ENCODE measurements at regions not wholly inside any gene's neighbourhood (a gene's known extent, or its start where the extent isn't known, plus 50 kb on each side); places are given as distances from the start of the nearest gene placed in this dataset.

DNA sequence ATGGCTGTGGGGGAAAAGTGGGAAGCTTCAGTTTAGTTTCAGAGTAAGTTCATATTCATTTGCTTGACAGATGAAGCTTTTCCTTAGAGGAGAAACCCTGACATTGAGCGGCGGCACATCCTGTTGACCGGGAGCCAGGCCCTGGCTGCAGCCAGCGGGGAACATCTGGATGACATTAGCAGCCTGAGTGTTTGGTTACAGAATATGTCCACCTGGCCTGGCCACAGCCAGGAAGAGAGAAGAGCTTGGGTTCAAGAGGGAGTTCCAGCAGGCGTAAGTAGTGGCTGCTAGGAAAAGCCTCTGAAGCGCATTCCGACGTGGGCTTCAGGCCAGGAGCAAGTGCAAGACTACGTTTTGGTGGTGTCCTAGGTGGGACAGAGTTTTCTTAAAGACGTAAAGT is 144.9 kb upstream of the MYCN start:
- TF ChIP-seq, protein P1, sequence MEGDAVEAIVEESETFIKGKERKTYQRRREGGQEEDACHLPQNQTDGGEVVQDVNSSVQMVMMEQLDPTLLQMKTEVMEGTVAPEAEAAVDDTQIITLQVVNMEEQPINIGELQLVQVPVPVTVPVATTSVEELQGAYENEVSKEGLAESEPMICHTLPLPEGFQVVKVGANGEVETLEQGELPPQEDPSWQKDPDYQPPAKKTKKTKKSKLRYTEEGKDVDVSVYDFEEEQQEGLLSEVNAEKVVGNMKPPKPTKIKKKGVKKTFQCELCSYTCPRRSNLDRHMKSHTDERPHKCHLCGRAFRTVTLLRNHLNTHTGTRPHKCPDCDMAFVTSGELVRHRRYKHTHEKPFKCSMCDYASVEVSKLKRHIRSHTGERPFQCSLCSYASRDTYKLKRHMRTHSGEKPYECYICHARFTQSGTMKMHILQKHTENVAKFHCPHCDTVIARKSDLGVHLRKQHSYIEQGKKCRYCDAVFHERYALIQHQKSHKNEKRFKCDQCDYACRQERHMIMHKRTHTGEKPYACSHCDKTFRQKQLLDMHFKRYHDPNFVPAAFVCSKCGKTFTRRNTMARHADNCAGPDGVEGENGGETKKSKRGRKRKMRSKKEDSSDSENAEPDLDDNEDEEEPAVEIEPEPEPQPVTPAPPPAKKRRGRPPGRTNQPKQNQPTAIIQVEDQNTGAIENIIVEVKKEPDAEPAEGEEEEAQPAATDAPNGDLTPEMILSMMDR (IDR thresholded peaks at IDR 0.05) = no peak
- no peak overlapping the region for H3K4me2 ChIP-seq (ENCODE audit: low read length)
- H3K4me3 ChIP-seq (ENCODE audit: low read depth, low read length) = no peak overlapping the region
- H2AFZ ChIP-seq = no peak overlapping the region
- no peaks in the 10 kb centered on the region for H3K27me3 ChIP-seq (ENCODE audit: control insufficient read depth, insufficient read depth, low read length)
- H3K9me3 ChIP-seq (ENCODE audit: control insufficient read depth, low read length) = no peaks in the 10 kb centered on the region
- no peak overlapping the region for H3K9ac ChIP-seq
- no peaks in the 10 kb centered on the region for H3K36me3 ChIP-seq (ENCODE audit: control insufficient read depth, insufficient read depth, low read length)
- H3K4me1 ChIP-seq = no peaks in the 10 kb centered on the region
- no peaks in the 10 kb centered on the region for H3K79me2 ChIP-seq
- H3K27ac ChIP-seq = no peak overlapping the region

DNA sequence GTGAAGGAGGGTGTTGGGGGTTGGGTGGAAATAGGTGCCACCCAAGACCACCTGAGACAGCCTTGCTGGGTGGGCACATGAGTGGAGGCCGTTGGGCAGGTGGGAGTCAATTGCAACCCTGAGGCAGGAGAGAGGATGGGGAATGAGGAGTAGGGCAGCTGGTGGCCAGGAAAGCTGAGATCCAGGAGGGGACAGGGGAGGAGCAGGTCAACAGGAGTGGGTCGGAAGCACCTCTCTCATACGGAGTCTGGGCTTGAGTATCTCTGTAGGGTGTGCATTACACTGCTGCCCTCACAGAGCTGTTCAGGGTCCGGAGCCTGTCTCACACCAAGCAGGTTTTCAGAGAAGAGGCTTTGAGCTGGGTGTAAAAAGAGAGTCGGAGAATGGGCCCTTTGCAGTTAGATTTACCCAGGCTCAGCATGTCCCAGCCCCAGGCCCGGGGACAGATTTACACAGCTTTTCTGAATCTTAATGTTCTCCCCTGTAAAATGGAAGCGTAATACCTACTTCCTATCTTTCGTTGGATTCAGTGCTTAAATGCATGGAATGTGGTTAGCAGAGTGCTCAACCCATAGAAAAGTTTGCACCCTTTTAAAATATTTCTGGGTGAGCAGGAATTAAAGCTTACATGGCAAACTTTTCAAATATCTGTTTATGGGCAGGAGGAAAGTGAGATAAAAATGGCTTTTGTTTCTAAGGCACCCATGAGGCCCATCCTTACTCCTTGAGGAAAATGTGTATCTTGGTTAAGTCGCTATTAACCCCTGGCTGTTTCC is 144.0 kb upstream of the MYCN start:
- H3K4me2 ChIP-seq (ENCODE audit: low read length) = no peak overlapping the region
- H2AFZ ChIP-seq = no peak overlapping the region
- no peaks in the 10 kb centered on the region for H3K9me3 ChIP-seq (ENCODE audit: control insufficient read depth, low read length)
- H3K27ac ChIP-seq = no peak overlapping the region
- H3K36me3 ChIP-seq (ENCODE audit: control insufficient read depth, insufficient read depth, low read length) = no peaks in the 10 kb centered on the region
- H3K79me2 ChIP-seq = no peaks in the 10 kb centered on the region
- TF ChIP-seq, protein P1 (IDR thresholded peaks at IDR 0.05) = no peak
- H3K4me1 ChIP-seq = no peaks in the 10 kb centered on the region
- no peaks in the 10 kb centered on the region for H3K27me3 ChIP-seq (ENCODE audit: control insufficient read depth, insufficient read depth, low read length)
- no peak overlapping the region for H3K9ac ChIP-seq
- no peak overlapping the region for H3K4me3 ChIP-seq (ENCODE audit: low read depth, low read length)

DNA sequence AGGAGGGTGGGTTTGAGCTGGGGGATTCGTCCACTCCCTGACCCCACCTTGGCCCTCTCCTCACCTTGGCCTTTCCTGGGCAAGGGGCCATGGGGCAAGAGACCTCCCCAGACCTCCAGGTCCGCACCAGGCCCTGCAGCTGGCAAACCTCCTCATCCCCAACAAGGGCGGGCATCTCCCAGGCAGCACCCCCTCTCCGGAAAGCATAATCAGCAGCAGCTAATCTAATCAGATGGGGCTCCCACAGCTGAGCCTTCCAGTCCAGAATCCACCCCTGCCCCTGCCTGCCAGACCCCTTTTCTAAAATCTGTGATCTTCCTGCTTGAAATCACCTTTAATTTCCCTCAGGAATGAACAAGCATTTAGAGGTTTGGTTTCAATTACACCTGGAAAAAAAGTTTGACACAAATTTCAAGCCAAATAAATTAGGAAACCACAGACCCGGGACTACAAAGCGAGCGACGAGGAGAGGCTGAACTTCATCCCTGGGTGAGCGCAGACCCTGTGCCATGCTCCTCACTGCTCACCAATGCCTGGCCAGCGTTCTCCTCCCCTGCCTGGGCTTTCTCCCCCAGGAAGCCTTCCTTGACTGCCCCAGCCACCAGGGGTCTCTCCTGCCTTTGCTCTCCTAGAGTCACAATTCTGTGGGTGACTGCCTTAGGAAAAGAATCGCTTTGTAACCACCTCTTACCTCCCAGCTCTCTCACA is 143.0 kb upstream of the MYCN start:
- Histone ChIP-seq H3K27me3 (ENCODE audit: control insufficient read depth, insufficient read depth, low read length) (no peaks in the 10 kb centered on the region), H3K36me3 (ENCODE audit: control insufficient read depth, insufficient read depth, low read length) (no peaks in the 10 kb centered on the region), H3K27ac (no peak overlapping the region), H3K4me1 (no peaks in the 10 kb centered on the region), H3K4me2 (ENCODE audit: low read length) (no peak overlapping the region), H3K9me3 (ENCODE audit: control insufficient read depth, low read length) (no peaks in the 10 kb centered on the region), H2AFZ (no peak overlapping the region), H3K4me3 (ENCODE audit: low read depth, low read length) (no peak overlapping the region), H3K79me2 (no peaks in the 10 kb centered on the region), H3K9ac (no peak overlapping the region)
- TF ChIP-seq, protein P1 (IDR thresholded peaks at IDR 0.05) = no peak

DNA sequence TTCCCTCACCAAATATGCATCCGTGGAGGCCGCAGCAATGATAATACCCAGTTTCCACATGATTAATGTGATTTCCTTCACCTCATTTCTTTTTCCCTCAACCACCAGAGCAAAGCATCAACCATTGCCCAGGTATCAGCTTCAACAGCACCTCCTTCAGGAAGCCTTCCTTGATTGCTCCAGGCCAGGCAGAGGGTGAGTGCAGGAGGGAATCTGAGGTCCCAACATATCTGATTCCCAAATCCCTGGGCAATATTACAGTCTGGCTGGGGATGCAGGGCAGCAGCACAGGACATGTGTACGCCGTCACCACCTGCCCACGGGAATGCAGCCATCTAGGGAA is 142.4 kb upstream of the MYCN start:
- Histone ChIP-seq H3K27me3 (ENCODE audit: control insufficient read depth, insufficient read depth, low read length) (no peaks in the 10 kb centered on the region), H3K4me3 (ENCODE audit: low read depth, low read length) (no peak overlapping the region), H3K36me3 (ENCODE audit: control insufficient read depth, insufficient read depth, low read length) (no peaks in the 10 kb centered on the region), H3K79me2 (no peaks in the 10 kb centered on the region), H2AFZ (no peak overlapping the region), H3K4me1 (no peaks in the 10 kb centered on the region), H3K9ac (no peak overlapping the region), H3K27ac (no peak overlapping the region), H3K9me3 (ENCODE audit: control insufficient read depth, low read length) (no peaks in the 10 kb centered on the region), H3K4me2 (ENCODE audit: low read length) (no peak overlapping the region)
- TF ChIP-seq, protein P1 (IDR thresholded peaks at IDR 0.05) = no peak
